C4-2B (cell line): ENCODE measurements at regions not wholly inside any gene's neighbourhood (a gene's known extent, or its start where the extent isn't known, plus 50 kb on each side); places are given as distances from the start of the nearest gene placed in this dataset.

Experiments
- ZFX ChIP-seq: fragments of 450-650 bp; IDR thresholded peaks from 2 replicates; pipeline ENCODE4 v1.6.1; 2017
- TF ChIP-seq, protein P1 (sequence below): fragments of 450-650 bp; conservative IDR thresholded peaks from 2 replicates; pipeline ENCODE4 v1.5.1; 2017; ENCODE audit warnings: mild to moderate bottlenecking

GRCh38 chrX:134745636-134746409 is 51.2 kb downstream of the PABIR2 start:
- TF ChIP-seq, protein P1, sequence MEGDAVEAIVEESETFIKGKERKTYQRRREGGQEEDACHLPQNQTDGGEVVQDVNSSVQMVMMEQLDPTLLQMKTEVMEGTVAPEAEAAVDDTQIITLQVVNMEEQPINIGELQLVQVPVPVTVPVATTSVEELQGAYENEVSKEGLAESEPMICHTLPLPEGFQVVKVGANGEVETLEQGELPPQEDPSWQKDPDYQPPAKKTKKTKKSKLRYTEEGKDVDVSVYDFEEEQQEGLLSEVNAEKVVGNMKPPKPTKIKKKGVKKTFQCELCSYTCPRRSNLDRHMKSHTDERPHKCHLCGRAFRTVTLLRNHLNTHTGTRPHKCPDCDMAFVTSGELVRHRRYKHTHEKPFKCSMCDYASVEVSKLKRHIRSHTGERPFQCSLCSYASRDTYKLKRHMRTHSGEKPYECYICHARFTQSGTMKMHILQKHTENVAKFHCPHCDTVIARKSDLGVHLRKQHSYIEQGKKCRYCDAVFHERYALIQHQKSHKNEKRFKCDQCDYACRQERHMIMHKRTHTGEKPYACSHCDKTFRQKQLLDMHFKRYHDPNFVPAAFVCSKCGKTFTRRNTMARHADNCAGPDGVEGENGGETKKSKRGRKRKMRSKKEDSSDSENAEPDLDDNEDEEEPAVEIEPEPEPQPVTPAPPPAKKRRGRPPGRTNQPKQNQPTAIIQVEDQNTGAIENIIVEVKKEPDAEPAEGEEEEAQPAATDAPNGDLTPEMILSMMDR, result no peak
- TF ChIP-seq ZFX, result no peak
